WERI-Rb-1 (cell line): ENCODE measurements at regions not wholly inside any gene's neighbourhood (a gene's known extent, or its start where the extent isn't known, plus 50 kb on each side); places are given as distances from the start of the nearest gene placed in this dataset.

Source experiments
- DNase-seq: peaks from one replicate; pipeline ENCODE4 v3.0.0-alpha.2; 2020
- H3K27ac ChIP-seq: fragments of 250-450 bp; sonication (Bioruptor Pico); 2 replicates; pipeline ENCODE4 v1.5.1; 2020; ENCODE audit warnings: mild to moderate bottlenecking, moderate library complexity
- H3K27me3 ChIP-seq: fragments of 250-450 bp; sonication (Bioruptor Pico); 2 replicates; pipeline ENCODE4 v1.5.1; 2021; ENCODE audit warnings: mild to moderate bottlenecking, low read depth, moderate library complexity; ENCODE audit not compliant: insufficient read depth, severe bottlenecking
- H3K36me3 ChIP-seq: fragments of 250-450 bp; sonication (Bioruptor Pico); 2 replicates; pipeline ENCODE4 v1.5.1; 2020; ENCODE audit warnings: mild to moderate bottlenecking, moderate library complexity
- H3K4me3 ChIP-seq: 2 replicates; pipeline ENCODE4 v1.5.1; 2011; ENCODE audit warnings: low read depth, mild to moderate bottlenecking, control low read depth, low read length
- H3K9me3 ChIP-seq: fragments of 250-450 bp; sonication (Bioruptor Pico); 2 replicates; pipeline ENCODE4 v1.5.1; 2021; ENCODE audit warnings: mild to moderate bottlenecking, moderate library complexity; ENCODE audit not compliant: severe bottlenecking
- CTCF ChIP-seq: IDR thresholded peaks from 2 replicates; pipeline ENCODE4 v1.5.1; 2011; ENCODE audit warnings: low read depth, mild to moderate bottlenecking, control low read depth, inconsistent platforms, low read length

- DNase-seq, result no peak
- no peak for TF ChIP-seq CTCF
- no peak overlapping the region for H3K27ac ChIP-seq
- no peak overlapping the region for H3K4me3 ChIP-seq
- peaks cover 28% of the 10 kb centered on the region for H3K27me3 ChIP-seq
- H3K36me3 ChIP-seq, result no peaks in the 10 kb centered on the region
- H3K9me3 ChIP-seq, result no peaks in the 10 kb centered on the region
Measured at GRCh38 chr5:160957312-160957861, 105.4 kb upstream of the ATP10B start.

GRCh38 chr5:160956051-160956450 lies 104.0 kb upstream of the ATP10B start:
- DNase-seq, result no peak
- no peak for TF ChIP-seq CTCF
- Histone ChIP-seq H3K9me3 (no peaks in the 10 kb centered on the region), H3K36me3 (no peaks in the 10 kb centered on the region), H3K27ac (no peak overlapping the region), H3K4me3 (no peak overlapping the region), H3K27me3 (peaks cover 31% of the 10 kb centered on the region)

GRCh38 chr5:160950311-160950710 lies 98.3 kb upstream of the ATP10B start:
- Histone ChIP-seq H3K36me3 (no peaks in the 10 kb centered on the region), H3K27me3 (peaks cover 56% of the 10 kb centered on the region), H3K4me3 (no peak overlapping the region), H3K9me3 (peaks cover 3% of the 10 kb centered on the region), H3K27ac (no peak overlapping the region)
- no peak for TF ChIP-seq CTCF
- no peak for DNase-seq

DNA sequence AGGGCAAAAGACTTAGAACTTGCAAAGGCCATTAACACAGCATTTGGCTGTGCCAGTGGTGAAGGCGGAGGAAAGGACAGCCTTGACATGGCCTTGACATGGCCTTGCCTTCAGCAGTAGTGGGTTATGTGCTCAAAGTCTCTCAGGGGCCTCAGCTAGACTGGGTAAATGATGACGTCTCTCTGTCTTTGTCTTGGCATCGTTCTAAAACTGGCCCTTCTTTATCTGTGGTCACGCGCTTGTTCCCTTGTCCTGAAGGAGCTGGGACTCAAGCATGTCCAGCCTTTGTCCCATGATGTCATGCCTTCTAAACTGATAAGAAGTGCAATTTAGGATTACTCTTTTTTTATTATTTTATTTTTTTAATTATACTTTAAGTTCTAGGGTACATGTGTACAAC lies 88.7 kb upstream of the ATP10B start:
- no peaks in the 10 kb centered on the region for H3K9me3 ChIP-seq
- DNase-seq, result no peak

DNA sequence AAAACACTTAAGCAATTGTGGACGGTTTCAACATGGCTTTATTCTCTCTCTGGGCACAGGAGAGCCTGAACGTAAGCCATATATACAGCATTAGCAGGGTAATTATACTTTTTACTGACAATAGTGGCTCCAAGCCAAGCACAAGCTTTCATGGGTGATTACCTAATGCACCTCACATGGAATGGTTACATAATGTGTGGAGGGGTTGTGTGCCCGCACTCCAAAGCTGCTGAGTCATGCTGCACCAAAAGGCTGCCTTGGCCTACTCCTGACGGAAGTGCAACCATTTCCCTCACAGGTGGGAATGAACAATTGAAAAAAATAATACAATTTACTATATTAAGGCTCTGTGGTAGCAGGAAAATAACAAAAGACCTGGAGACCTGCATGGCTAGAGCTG lies 86.5 kb upstream of the ATP10B start:
- H3K27me3 ChIP-seq, result peaks cover 49% of the 10 kb centered on the region
- H3K27ac ChIP-seq, result no peak overlapping the region
- H3K4me3 ChIP-seq, result no peak overlapping the region
- no peaks in the 10 kb centered on the region for H3K9me3 ChIP-seq
- H3K36me3 ChIP-seq, result no peaks in the 10 kb centered on the region
- no peak for TF ChIP-seq CTCF
- DNase-seq, result no peak

More for the DNA sequence above, 88.7 kb upstream of the ATP10B start:
- Histone ChIP-seq H3K36me3 (no peaks in the 10 kb centered on the region), H3K27ac (no peak overlapping the region), H3K4me3 (no peak overlapping the region), H3K27me3 (peaks cover 28% of the 10 kb centered on the region)
- no peak for TF ChIP-seq CTCF

GRCh38 chr5:160937570-160937969 lies 85.6 kb upstream of the ATP10B start:
- Histone ChIP-seq H3K36me3 (no peaks in the 10 kb centered on the region), H3K4me3 (no peak overlapping the region), H3K9me3 (no peaks in the 10 kb centered on the region), H3K27me3 (peaks cover 59% of the 10 kb centered on the region), H3K27ac (no peak overlapping the region)
- TF ChIP-seq CTCF, result no peak
- no peak for DNase-seq
